GM21786 (cell line): ENCODE measurements at regions not wholly inside any gene's neighbourhood (a gene's known extent, or its start where the extent isn't known, plus 50 kb on each side); places are given as distances from the start of the nearest gene placed in this dataset.
A peak's percentile ranks its signal among the peaks of the same experiment; 100 is the strongest.

Experiments used
- ATAC-seq: cut with Tn5 transposase; IDR thresholded peaks from one replicate; pipeline ENCODE4 v1.9.1; 2021; ENCODE audit not compliant: unreplicated experiment

DNA sequence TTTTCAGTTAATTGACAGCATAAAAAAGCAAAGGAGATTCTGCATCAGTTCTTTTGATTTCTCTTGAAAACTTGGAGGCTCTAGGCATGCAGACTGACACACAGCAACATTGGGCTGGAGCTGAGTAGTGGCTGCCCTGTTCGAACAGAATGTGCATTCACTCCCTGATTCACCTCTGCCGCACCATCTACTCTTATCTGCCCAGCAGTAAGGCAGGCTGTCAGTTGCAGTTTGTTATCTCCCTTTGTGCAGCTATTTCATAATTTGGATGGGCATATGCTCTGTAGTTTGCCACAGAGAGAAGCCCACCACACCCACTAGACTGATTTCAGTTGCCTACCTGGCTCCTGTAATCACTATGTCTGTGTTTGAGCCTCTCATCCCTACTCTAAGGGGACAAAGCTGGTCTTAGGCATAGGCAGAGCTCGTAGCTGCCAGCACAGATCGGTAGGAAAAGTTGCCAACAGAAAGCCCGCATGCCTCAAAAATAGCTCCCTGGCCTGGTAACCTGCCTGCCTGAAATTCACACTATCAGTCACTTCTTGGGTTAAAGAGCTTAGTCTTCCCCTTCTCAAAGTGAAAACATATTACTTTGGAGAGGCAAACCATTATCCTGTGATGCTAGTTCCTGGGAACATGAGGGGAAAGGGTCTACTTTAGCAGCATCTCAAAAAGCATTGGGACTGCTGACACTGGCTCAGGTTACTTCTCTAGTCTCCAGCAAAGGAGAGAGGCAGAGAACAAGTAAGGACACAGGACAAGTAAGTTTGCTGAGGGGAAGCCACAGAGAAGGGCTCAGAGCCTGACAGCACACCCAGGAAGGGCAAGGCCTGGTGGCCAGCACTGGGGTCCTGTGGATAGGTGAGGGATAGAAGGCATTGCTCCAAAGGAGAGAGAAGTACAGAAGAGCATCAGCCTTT, 75.9 kb upstream of the TMEM164 start:
- ATAC-seq = no peak

DNA sequence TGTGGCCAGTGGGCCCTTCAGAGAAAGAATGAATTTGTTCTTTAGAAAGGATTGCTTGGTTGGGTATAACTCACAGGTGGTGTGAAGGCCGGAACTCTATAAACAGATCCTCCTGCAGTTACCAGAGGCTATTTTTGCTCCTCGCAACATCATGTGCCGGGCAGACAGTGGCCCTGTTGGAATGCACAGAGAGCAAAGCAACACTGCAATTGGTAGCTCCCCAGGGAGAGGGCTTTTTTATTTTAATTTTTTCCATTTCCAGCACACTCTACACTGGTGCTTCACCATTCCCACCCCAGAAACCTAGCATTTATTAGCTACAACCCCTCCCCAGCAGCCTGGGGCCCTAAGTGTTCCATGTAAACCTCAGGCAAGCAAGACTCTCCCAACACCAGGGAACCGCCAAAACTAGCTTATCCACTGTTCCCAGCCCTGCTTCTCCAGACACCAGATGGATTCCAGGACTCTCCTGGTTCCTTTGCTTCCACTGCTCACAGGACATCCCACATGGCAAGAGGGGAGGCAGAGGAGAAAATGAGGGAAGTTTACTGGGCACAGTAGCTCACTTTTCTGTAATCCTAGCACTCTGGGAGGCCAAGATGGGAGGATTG, 75.1 kb upstream of the TMEM164 start:
- no peak for ATAC-seq

DNA sequence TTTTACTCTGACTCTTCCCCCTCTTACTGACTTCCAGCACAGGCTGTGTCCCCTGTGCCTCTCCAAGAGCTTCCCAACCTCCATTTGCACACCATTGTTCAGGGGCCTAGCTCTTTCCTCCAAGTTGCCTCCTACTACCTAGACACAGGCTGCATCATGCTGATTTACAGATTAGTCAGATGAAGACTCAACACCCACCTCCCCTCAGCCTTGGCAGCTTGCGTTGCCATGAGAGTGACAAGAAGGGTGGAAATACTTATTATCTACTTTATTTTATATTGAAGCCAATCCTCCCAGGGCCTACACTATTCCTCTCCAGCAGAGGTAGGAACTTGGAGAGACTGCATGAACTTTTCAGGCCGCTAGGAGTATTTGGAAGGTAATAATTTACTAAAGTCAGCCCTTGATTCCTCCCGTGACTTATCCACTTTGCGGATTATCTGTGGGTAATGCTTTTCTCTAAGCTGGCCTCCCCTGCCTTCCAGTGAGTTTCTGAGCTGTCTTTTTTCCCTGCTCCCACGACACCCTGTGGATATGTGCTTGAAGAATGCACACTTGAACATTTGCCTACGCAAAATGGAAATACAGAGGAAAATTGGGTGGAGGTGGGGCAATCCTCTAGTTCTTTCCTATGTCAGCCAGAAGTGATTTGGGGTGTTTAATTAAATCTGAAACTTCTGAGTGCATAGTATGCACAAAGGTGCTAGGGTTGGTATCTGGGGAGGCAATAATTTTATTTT, 74.1 kb upstream of the TMEM164 start:
- no peak for ATAC-seq

DNA sequence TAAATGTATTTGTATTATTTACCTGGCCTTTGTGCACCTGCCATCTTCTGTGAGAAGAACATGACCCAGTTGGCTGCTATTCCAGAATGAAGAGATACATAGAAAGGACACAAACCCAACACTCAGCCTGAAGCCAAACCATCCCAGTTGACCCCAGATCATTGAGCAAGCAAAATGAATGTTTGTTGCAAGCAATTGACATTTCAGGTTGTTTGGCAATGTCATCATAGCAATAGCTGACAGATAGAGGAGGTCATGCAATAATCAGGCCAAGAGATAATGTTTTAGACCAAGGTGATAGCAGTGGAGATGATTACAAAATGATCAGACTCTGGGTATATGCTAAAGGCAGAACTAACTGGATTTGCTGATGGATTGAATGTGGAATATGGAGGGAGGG, 71.2 kb upstream of the TMEM164 start:
- no peak for ATAC-seq

DNA sequence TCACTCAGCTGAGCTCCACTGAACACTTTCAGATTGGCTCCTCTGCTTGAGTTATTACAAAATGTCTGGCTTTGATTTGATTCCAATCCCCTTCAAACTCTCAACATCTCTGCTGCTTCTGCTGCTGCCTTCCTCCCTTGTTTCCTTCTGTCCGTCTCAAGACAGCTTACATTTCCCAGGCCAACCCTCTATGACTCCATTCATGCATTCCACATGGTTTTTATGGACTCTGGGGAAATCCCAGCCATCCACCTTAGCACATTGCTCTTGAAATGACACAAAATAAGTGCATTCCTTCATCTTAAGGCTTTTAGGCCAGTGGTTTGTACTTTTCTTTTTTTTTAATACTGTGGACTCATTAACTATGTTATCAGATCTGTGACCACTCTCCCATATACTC, 68.5 kb upstream of the TMEM164 start:
- no peak for ATAC-seq

DNA sequence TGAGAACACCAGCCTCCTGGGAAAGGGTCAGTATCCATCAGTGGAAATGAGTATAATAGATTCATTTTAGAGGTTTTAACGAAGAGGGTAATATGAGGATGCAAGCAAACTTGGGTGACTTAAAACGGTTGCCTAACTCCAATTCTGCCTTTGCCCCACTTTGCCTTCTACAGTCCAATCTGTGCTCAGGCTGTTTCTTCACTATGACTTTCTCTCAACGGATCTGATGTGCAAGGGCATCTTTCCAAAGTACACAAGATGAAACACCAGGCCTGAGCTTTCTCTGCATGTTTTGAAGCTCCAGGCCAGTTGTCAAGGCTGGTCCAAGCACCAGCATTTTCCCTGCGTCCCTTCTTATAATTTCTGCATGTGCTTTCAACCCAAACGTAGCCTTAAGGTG, 68.0 kb upstream of the TMEM164 start:
- ATAC-seq = no peak

DNA sequence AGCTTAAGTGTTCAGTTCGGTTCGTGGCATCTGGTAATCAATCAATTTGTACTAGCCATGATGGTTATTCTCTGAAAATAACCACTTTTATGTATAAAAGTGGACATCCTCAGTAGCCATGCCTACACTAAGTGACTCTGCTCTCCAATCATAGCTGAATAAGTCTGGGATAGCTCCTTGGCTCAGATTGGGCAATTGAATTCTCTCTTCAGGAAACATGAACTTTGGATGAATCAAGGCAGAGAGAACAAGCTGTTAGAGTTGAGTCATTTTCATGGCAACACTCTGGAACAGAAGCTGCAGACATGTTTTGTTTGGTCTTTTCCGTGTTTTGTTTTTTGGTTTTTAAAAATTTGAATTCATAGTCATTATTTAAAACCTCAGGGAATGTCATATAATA, 66.8 kb upstream of the TMEM164 start:
- ATAC-seq = no peak

DNA sequence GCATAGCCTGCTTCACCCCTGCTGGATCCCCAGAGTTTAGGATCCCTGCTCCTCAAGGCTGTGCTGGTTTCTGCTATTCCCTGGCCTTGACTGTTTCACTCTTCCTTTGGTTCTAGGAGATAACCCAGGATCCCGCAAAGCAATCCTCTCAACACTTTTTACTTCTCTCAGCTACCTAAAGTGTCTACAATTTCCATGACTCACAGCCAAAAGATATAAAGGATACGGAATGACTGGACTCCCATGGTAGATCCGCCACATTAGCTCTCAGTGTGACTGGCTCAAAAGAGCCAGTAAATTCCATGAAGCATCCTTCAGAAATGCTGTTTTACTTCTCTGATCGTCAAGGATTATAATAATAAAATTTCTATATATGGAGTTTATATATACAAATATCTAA, 66.3 kb upstream of the TMEM164 start:
- ATAC-seq = no peak

DNA sequence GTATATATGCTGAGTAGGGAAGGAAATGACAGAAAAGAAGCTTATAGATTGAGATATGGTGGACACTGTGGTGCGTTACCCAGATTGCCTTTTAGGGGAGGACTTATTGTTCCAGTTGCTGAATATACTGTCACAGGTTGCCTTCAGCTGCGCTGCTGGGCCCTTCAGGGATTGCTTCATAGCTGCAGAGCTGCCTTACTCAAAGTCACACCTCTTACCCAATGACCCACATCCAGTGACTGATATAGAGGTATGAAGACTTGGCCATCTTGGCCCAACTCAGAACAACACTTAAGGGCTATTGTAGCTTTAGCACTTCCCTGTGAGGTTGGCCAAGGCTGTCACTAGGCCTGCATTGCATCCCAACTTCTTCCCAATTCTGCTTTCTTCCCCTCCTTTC, 63.4 kb upstream of the TMEM164 start:
- ATAC-seq = no peak

DNA sequence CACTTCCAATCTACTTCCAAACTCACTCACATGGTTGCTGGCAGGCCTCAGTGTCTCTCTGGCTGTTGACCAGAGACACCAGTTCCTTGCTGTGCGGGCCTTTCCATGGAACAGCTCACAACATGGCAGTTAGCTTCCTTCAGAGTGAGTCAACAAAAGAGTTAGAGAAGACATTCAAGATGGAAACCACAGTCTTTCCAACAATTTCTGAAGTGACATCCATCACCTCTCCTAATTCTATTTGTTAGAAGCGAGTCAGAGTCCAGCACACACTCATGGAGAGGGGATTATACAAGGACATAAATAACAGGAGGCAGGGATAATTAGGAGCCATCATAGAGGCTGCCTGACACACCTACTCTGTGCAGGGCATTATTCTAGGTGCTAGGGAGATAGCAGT, 62.5 kb upstream of the TMEM164 start:
- no peak for ATAC-seq

DNA sequence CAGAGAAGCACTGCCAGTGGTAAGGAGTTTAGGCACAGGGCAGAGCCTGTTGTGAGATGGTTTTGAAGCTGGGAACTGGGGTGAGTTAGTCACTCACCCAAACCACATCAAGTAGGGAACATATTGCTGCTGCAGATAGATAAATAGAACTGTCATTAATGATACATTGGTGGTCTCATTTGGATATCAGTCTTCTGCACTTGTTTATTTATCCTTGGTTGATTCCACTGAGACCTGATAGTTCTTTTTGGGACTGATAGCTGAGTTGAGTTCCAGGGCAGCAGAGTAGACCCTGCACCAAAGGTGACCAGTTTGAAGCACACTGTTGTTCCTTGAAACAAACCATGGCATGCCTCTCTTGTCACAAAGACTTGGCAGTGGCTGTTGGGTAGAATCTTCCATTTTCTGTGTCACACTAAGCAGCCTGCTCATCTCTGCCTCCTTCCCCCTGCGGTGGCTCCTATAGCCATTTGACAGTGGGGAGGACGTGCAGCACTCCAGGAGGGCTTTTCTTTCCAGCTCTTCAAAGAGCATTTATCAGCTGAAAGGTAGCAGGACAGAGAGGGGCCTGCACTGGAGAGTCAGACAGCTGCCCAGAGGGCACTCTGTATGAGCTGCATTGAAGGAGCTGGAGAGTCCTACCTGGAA, 59.7 kb upstream of the TMEM164 start:
- no peak for ATAC-seq

DNA sequence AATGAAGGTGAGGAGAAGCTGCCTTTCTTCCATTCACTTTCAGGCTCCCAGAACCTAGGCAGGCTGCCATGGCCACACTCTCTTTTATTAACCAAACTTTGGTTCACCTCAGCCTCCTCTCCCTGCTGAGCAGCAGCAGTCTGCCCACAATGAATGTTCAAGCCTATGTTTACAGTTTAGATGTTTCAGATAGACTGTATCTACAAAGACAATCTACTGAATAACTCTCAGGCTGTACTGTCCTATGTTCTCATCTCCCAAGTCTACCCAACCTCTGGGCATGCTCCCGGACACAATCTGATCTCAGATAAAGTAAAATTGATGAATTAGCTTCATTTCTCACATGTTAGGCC, 59.2 kb upstream of the TMEM164 start:
- ATAC-seq = no peak

DNA sequence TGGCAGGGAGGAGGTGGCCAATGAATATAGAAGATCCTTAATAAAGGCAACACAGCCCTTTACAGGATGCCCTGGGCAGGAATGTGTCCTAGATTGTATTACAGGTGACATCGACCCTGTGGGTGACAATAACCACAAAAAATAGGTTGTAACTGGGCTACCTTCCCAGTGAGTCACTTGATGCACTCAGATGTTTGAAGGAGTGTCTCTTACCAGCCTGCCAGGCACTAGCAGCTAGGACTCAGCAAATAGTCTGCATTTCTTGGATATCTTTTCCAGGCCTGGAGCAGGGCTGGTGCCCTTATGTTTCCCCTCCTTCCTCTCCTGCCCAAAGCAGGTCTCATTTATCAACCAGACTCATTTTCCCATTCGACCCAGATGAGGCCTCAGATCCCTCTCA, 50.9 kb upstream of the TMEM164 start:
- ATAC-seq = no peak

DNA sequence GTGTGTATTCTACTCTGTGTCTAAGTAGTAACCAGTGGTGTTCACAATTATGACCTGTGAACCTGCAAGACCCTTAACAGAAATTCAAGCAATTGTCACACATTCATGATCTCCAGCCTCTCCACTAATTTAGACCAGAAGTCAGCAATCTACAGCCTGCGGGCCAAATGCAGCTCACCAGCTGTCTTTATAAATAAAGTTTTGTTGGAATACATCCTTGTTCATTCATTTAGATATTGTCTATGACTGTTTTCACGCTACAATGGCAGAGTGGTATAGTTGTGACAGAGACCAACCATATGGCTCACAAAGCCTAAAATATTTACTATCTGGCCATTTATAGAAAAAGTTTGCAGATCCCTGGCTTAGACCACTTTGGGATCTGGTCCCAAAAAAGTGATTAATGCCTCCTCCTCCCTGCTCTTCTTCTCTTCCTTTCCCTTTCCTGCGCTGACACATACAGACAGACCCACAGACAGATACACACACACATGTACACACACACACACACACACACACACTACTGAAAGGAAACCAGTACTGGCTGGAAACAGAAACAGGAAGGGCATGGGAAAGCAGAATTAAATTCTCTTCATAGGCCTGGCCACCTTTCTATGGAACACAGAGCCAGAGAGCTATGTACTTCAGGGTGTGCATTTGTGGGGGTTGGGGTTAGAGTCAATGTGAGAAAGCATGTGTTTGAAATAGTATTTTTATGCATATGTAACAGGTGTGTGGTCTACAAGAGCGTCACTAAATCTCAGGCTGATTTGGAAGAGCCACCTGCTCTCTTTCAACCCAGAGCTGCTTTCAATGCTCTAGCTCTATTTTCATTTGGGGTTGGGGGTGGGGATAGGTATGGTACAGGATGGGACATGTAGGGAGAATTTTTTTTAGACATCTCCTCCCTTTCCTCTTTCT, 49.7 kb upstream of the TMEM164 start:
- ATAC-seq = peak; percentile 76
